OCI-LY7 (cell line): ENCODE measurements at regions not wholly inside any gene's neighbourhood (a gene's known extent, or its start where the extent isn't known, plus 50 kb on each side); places are given as distances from the start of the nearest gene placed in this dataset.
A peak's percentile ranks its signal among the peaks of the same experiment; 100 is the strongest.
"Not testable (repeated sequence)": the region's sequence is repeated elsewhere in the genome, so short reads cannot be mapped to it uniquely, and the experiment has no call there.

Experiments
- BruUV-seq: library from RNA; stranded (reverse); fragments of 400-500 nt; replicated peaks from 2 replicates; lab custom pipeline; 2021; lab: Mats Ljungman, UMichigan
- CTCF ChIA-PET: fragments of 300-600 bp; sonication (Branson Sonifier 250); formaldehyde crosslinking; loops from one replicate; lab custom pipeline; 2022; ENCODE audit warnings: antibody characterized with exemption; ENCODE audit not compliant: unreplicated experiment; lab: Charles Lee
- POLR2A ChIA-PET: fragments of 300-600 bp; sonication (Branson Sonifier 250); formaldehyde crosslinking; loops from one replicate; lab custom pipeline; 2022; ENCODE audit warnings: antibody characterized with exemption; lab: Charles Lee
- DNase-seq: peaks from one replicate; pipeline ENCODE4 v3.0.0-alpha.2; 2015; ENCODE audit warnings: low spot score
- H2AFZ ChIP-seq: fragments of 200-600 bp; sonication (generic), shearing (Covaris generic); 2 replicates; pipeline ENCODE4 v1.6.1; 2014; ENCODE audit warnings: mild to moderate bottlenecking, antibody characterized with exemption, low read length, moderate library complexity
- H3K27ac ChIP-seq: fragments of 200-600 bp; sonication (generic); 2 replicates; pipeline ENCODE4 v1.5.1; 2014; ENCODE audit warnings: mixed run types, low read depth, mild to moderate bottlenecking, moderate library complexity, low read length, inconsistent platforms; ENCODE audit not compliant: poor library complexity, severe bottlenecking
- H3K36me3 ChIP-seq: fragments of 200-600 bp; sonication (generic); 2 replicates; pipeline ENCODE4 v1.6.1; 2014; ENCODE audit warnings: mild to moderate bottlenecking, antibody characterized with exemption, low read length, moderate library complexity, mixed read lengths; ENCODE audit not compliant: insufficient read depth
- H3K4me1 ChIP-seq: fragments of 200-600 bp; sonication (generic); 2 replicates; pipeline ENCODE4 v1.5.1; 2014; ENCODE audit warnings: mild to moderate bottlenecking, low read length; ENCODE audit not compliant: insufficient read depth, poor library complexity, severe bottlenecking
- H3K4me2 ChIP-seq: fragments of 200-600 bp; sonication (generic); 2 replicates; pipeline ENCODE4 v1.6.1; 2014; ENCODE audit warnings: mild to moderate bottlenecking, low read length
- H3K4me3 ChIP-seq: fragments of 200-600 bp; sonication (generic); 2 replicates; pipeline ENCODE4 v1.5.1; 2014; ENCODE audit warnings: mild to moderate bottlenecking, low read depth, low read length; ENCODE audit not compliant: poor library complexity, severe bottlenecking
- H3K79me2 ChIP-seq: fragments of 200-600 bp; sonication (generic); 2 replicates; pipeline ENCODE4 v1.6.1; 2016; ENCODE audit warnings: low read depth, mild to moderate bottlenecking, low read length, moderate library complexity, mixed read lengths; ENCODE audit not compliant: insufficient read depth
- H3K9me2 ChIP-seq: fragments of 200-600 bp; sonication (generic); 2 replicates; pipeline ENCODE4 v1.6.1; 2016; ENCODE audit warnings: mild to moderate bottlenecking, low read length, mixed read lengths; ENCODE audit not compliant: insufficient read depth
- H3K9me3 ChIP-seq: fragments of 200-600 bp; sonication (generic); 2 replicates; pipeline ENCODE4 v1.6.1; 2014; ENCODE audit warnings: mild to moderate bottlenecking, mixed run types, low read length, mixed read lengths
- H4K20me1 ChIP-seq: fragments of 200-600 bp; sonication (generic); 2 replicates; pipeline ENCODE4 v1.6.1; 2014; ENCODE audit warnings: mild to moderate bottlenecking, antibody characterized with exemption, low read length, moderate library complexity, mixed read lengths; ENCODE audit not compliant: insufficient read depth
- EZH2phosphoT487 ChIP-seq: fragments of 200-600 bp; sonication (generic); IDR thresholded peaks from 2 replicates; pipeline ENCODE4 v1.6.1; 2018; ENCODE audit warnings: low read depth, borderline replicate concordance, mild to moderate bottlenecking, mixed run types, antibody characterized with exemption, low read length, moderate library complexity, mixed read lengths
- intact Hi-C: fragments of 100-400 bp; cut with micrococcal nuclease; formaldehyde crosslinking; loops from one replicate; pipeline ENCODE4 v1.10.0; 2022; ENCODE audit not compliant: unreplicated experiment
- TF ChIP-seq, protein P1 (sequence below): fragments of 200-600 bp; sonication (generic); conservative IDR thresholded peaks from 2 replicates; pipeline ENCODE4 v1.5.1; 2014; ENCODE audit warnings: mild to moderate bottlenecking, antibody characterized with exemption, low read length, moderate library complexity, mixed read lengths

DNA sequence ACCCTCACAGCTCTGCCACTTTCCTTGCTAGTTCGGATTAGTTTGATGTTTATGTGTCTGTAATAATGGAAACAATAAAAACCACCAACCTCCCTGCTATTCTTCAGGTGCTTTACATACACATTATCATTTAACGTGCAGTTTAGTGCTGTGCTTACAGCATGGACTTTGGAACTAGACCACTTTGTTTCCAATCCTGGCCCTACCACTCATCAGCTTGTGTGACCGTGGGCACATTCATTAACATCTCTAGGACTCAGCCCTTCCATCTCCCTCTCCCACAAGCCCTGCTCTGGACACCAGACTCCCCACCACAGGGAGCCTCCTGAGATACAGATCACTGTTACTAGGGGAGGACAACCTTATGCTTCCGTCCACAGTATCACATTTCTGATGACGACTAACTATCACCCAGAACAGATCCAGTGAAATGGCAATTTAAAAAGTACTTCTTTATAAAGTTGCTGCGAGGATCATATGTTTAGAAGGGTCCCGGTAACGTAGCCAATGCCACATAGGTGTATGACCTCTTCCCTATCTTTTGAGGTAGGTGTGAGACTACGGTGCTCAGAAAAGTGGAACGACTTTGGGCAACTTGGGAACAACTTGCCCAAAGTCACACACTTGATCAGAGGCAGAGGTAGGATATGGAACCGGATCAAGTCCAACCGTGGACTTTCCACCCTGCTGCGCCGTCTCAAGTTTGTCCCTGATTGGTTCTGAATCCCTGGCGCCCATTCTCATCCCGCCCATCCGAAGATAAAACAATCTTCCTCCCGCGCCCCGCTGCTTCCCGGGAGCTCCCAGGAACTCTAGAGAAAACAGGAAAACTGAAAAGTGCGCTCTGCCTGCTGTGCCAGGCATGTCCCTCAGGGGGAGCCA lies 132.4 kb upstream of the NIPBL start:
- no peak for DNase-seq
- no peaks in the 10 kb centered on the region for H3K36me3 ChIP-seq
- H3K4me3 ChIP-seq = peak overlapping the region; percentile 67
- peaks cover 15% of the 10 kb centered on the region for H3K4me1 ChIP-seq
- intact Hi-C loops = loop anchor here (2.0 kb wide), 1 partner anchor 127 kb away; no protein-coding TSS in a partner anchor
- H3K9me2 ChIP-seq = no peaks in the 10 kb centered on the region
- H2AFZ ChIP-seq = peak overlapping the region; percentile 79
- H3K9me3 ChIP-seq = no peaks in the 10 kb centered on the region
- H3K4me2 ChIP-seq = peak overlapping the region; percentile 83
- H4K20me1 ChIP-seq = no peaks in the 10 kb centered on the region
- H3K27ac ChIP-seq = no peak overlapping the region
- TF ChIP-seq, protein P1, sequence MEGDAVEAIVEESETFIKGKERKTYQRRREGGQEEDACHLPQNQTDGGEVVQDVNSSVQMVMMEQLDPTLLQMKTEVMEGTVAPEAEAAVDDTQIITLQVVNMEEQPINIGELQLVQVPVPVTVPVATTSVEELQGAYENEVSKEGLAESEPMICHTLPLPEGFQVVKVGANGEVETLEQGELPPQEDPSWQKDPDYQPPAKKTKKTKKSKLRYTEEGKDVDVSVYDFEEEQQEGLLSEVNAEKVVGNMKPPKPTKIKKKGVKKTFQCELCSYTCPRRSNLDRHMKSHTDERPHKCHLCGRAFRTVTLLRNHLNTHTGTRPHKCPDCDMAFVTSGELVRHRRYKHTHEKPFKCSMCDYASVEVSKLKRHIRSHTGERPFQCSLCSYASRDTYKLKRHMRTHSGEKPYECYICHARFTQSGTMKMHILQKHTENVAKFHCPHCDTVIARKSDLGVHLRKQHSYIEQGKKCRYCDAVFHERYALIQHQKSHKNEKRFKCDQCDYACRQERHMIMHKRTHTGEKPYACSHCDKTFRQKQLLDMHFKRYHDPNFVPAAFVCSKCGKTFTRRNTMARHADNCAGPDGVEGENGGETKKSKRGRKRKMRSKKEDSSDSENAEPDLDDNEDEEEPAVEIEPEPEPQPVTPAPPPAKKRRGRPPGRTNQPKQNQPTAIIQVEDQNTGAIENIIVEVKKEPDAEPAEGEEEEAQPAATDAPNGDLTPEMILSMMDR = peak; percentile 71
- no peak for TF ChIP-seq EZH2phosphoT487
- CTCF ChIA-PET = interaction anchor here (0.6 kb wide), 1 partner anchor 179 kb away, joined by 4 read pairs; no protein-coding TSS in a partner anchor
- BruUV-seq = no TSS peak
- POLR2A ChIA-PET = interaction anchor here (0.5 to 1.5 kb wide), 4 partner anchors 14 to 578 kb away, joined by 3 to 4 read pairs (median 3); no protein-coding TSS in a partner anchor
- no peaks in the 10 kb centered on the region for H3K79me2 ChIP-seq

DNA sequence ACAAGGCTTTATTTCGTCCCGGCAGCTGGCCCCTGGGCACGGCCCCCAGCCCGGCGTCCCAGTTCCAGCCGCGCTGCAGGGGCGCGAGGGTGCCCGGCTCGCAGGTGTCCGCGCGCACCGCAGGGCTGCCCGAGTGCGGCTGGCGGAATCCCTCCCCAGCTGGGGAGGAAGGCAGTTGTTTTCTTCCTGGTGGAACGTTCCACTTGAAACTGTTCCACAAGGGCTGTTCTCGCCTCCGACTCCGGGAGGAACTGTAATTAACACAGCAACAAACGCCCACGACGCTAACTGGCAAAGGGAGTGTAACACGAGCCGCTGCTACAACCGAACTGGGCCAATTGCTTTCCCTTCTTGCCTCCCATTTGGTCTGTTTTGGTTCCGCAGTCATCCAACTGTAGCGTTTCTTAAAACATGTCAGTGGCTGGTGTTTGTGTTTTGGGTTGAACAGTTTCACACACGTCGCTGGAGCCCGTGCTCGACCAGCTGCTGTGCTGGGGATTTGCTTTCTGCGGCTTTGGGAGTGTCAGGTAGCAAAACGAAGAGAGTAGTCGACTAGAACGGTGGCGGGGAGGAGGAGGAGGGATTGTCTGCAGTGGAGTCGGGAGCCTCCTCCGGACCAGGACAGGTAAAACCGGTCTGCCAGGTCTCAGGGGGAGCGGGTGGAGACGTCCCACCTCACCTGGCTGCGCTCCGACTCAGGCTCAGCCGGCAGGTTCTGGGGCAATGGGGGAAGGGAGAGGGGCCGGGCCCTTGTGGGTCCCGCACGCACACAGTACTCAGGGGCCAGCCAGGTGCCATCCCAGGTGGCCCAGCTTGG lies 131.6 kb upstream of the NIPBL start:
- H3K9me2 ChIP-seq = no peaks in the 10 kb centered on the region
- H3K4me1 ChIP-seq = peaks cover 15% of the 10 kb centered on the region
- BruUV-seq = no TSS peak
- H3K27ac ChIP-seq = no peak overlapping the region
- no peaks in the 10 kb centered on the region for H4K20me1 ChIP-seq
- peak overlapping the region; percentile 83 for H3K4me2 ChIP-seq
- H3K79me2 ChIP-seq = no peaks in the 10 kb centered on the region
- intact Hi-C loops = loop anchor here (2.0 kb wide), 1 partner anchor 126 kb away; no protein-coding TSS in a partner anchor
- CTCF ChIA-PET = interaction anchor here (0.6 to 1.3 kb wide), 2 partner anchors 15 to 180 kb away, joined by 4 read pairs; no protein-coding TSS in a partner anchor
- TF ChIP-seq, protein P1 = peak; percentile 24; the same call in 1 of the 2 replicates
- 0 out of 2 replicates have a peak, but pooled peaks have one; percentile 22 for TF ChIP-seq EZH2phosphoT487
- peak overlapping the region; percentile 79 for H2AFZ ChIP-seq
- peak; percentile 61 for DNase-seq
- H3K9me3 ChIP-seq = no peaks in the 10 kb centered on the region
- H3K4me3 ChIP-seq = peak overlapping the region; percentile 67
- no peaks in the 10 kb centered on the region for H3K36me3 ChIP-seq
- POLR2A ChIA-PET = interaction anchor here (1.1 to 1.5 kb wide), 2 partner anchors 122 to 124 kb away, joined by 4 read pairs; no protein-coding TSS in a partner anchor

DNA sequence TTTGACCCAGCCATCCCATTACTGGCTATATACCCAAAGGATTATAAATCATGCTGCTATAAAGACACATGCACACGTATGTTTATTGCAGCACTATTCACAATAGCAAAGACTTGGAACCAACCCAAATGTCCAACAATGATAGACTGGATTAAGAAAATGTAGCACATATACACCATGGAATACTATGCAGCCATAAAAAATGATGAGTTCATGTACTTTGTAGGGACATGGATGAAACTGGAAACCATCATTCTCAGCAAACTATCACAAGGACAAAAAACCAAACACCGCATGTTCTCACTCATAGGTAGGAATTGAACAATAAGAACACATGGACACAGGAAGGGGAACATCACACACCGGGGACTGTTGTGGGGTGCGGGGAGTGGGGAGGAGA lies 128.8 kb upstream of the NIPBL start:
- POLR2A ChIA-PET, H4K20me1 ChIP-seq, H3K4me3 ChIP-seq, DNase-seq, H3K4me2 ChIP-seq, H3K79me2 ChIP-seq, intact Hi-C loops, H3K27ac ChIP-seq, CTCF ChIA-PET, BruUV-seq, H3K9me2 ChIP-seq, H3K36me3 ChIP-seq, H2AFZ ChIP-seq, H3K9me3 ChIP-seq: not testable (repeated sequence)
- peaks cover 15% of the 10 kb centered on the region for H3K4me1 ChIP-seq
